ENCODE measurements at regions not wholly inside any gene's neighbourhood (a gene's known extent, or its start where the extent isn't known, plus 50 kb on each side); places are given as distances from the start of the nearest gene placed in this dataset.

DNA sequence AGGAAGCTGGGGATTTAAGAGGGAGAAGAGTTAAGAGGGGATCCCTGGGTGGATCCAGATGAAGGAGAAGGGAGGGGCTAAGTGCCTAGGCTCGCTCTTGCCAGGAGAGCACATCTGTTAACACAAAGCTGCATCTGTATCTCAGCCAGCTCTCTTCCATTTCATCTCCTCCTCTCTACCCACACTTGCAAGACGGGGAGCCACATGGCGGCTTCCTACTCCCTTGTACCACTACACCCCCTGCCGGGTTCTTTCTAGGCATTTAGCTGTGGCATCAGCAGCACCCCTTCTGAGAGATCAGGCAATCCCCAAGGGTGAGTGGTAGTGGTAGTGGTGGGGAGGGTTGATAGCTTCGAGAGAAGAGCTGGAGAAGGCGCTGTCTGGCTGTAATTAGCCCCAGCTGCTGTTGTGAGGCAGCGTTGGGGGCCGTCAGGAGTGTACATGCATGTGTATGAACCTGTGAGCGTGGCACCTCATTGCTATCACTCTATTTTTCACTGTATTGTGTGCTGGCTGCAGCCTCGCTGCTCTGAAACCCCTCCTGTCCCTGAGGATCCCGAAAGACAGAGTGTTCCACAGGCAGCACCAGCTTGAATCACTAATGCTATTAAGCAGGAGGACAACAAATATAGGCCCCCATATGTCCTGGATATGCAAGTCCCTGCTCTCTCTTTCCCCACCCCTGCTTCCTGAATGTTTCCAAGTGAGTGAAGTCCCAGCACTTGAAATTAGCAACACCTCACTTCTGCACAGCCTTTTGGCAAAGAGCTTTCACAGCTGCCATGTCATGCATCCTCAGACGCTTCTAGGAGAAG lies 73.7 kb downstream of the RTL9 start:
- no peak for DNase-seq (ENCODE audit: low spot score)

DNA sequence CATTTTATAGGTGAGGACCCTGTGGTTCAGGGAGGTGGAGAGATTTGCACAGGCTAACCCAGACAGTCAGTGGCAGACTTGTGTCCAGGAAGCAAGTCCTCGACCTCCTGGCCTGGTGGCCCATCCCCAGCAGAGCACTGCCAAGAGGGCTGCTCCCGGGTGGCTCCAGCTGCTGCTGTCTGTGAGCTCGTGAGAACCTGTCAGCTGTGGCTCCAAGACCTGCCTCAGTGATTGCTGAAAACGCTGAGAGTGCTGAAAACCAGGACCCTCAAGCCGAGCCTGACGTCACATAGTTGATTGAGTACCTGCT lies 74.2 kb downstream of the RTL9 start:
- no peak for DNase-seq (ENCODE audit: low spot score)

- no peak for DNase-seq (ENCODE audit: low spot score)
These were observed 76.5 kb downstream of the RTL9 start for GRCh38 chrX:110435196-110435595.

GRCh38 chrX:110436523-110436922 lies 77.9 kb downstream of the RTL9 start:
- no peak for DNase-seq (ENCODE audit: low spot score)

GRCh38 chrX:110437686-110438085 lies 79.0 kb downstream of the RTL9 start:
- DNase-seq (ENCODE audit: low spot score): no peak

GRCh38 chrX:110440016-110440805 lies 81.6 kb downstream of the RTL9 start:
- DNase-seq (ENCODE audit: low spot score): no peak

GRCh38 chrX:110442635-110443034 lies 84.0 kb downstream of the RTL9 start:
- peak; percentile 68 for DNase-seq (ENCODE audit: low spot score)

- DNase-seq (ENCODE audit: low spot score): no peak
These were observed 86.3 kb downstream of the RTL9 start for GRCh38 chrX:110444996-110445395.

DNA sequence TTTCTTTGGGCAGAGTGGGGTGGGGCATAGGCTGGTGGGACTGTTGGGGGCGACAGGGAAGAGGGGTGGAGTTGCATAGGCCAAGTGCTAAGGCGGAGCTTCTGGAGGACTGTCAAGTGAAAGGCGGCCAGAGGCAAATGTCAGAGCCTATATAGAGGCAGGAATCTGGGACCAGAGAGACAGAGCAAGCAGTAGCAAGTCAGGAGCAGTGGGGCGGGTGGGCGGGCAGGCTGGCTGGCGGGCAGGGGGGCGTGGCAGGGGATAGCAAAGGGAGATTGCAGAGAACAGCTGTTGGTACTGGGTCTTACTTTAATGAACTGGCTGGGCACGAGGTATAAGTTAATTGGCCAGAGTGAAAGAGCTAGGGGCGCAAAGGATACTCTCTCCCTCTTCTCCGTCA lies 89.8 kb downstream of the RTL9 start:
- no peak for DNase-seq (ENCODE audit: low spot score)

DNA sequence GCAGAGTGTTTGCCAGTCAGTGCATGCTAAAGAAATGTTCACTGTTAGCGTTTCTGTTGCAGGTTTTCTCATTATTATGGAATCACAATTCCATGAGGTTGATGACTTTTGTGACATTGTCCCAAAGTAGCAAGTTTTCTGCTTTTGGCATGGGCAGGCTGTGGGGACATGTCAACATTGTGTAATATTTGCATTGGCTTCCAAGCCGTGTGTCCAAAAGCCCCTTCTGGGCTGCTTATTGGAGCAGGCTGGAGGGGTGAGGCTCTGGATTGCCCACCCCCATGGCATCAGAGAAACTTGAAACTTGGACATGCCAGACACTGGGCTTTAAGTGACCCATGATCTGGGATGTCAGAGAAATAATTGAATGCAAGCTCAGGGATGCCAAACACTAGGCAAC lies 90.7 kb downstream of the RTL9 start:
- DNase-seq (ENCODE audit: low spot score): no peak

DNA sequence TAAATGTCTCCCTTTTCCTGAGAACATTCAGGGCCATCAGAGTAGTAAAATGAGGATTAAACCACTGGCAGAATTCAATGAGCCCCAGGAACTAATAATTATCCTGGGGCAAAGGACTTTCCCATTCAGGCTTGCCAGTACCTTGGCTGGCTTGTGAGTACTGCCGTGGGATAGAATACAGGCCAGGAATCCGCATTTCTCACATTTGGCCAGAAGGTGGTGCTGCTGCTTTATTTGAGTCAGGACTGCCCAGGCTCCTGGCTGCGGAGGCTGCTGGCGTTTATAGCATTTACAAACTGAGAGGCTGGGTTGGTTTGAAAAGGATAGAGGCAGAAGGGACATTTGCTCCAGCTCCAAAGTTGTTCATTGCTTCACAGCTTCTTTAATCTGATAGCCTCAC lies 91.4 kb downstream of the RTL9 start:
- DNase-seq (ENCODE audit: low spot score): peak; percentile 63

GRCh38 chrX:110454336-110454735 lies 95.7 kb downstream of the RTL9 start:
- DNase-seq (ENCODE audit: low spot score): no peak

GRCh38 chrX:110462957-110463356 lies 104.3 kb downstream of the RTL9 start:
- peak; percentile 16 for DNase-seq (ENCODE audit: low spot score)

- DNase-seq (ENCODE audit: low spot score): no peak
These were observed 108.1 kb downstream of the RTL9 start for GRCh38 chrX:110466790-110467189.

DNA sequence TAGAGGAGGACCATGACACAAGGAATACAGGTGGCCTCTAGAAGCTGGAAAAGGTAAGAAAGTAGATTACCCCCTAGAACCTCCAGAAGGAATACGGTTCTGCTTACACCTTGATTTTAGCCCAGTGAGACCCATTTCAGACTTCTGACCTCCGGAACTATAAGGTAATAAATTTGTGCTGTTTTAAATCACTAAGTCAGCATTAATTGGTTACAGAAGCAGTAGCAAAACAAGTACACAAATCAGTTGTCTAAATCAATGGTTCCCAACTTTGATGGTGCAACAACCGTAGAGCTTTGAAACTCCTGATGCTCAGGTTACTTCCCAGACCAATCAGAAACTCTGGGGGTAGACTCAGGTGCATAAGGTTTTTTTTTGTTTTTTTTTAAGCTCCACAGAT lies 113.6 kb downstream of the RTL9 start:
- DNase-seq (ENCODE audit: low spot score): no peak

GRCh38 chrX:110477593-110478228 lies 119.1 kb downstream of the RTL9 start:
- DNase-seq (ENCODE audit: low spot score): no peak

- no peak for DNase-seq (ENCODE audit: low spot score)
These were observed 133.4 kb downstream of the RTL9 start for GRCh38 chrX:110491846-110492620.

DNA sequence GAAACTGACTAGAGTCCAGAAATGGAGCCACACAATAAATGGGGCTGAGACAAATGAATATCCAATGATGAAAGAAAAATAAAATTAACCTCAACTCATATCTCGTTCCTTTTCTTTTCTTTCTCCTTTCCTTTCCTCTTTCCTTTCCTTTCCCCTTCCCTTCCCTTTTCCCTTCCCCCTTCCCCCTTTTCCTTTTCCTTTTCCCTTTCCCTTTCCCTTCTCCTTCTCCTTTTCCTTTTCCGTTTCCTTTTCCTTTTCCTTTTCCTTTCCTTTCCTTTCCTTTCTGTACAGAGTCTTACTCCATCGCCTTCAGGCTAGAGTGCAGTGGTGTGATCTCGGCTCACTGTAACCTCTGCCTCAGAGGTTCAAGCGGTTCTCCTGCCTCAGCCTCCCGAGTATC lies 146.3 kb downstream of the RTL9 start:
- no peak for DNase-seq (ENCODE audit: low spot score)

DNA sequence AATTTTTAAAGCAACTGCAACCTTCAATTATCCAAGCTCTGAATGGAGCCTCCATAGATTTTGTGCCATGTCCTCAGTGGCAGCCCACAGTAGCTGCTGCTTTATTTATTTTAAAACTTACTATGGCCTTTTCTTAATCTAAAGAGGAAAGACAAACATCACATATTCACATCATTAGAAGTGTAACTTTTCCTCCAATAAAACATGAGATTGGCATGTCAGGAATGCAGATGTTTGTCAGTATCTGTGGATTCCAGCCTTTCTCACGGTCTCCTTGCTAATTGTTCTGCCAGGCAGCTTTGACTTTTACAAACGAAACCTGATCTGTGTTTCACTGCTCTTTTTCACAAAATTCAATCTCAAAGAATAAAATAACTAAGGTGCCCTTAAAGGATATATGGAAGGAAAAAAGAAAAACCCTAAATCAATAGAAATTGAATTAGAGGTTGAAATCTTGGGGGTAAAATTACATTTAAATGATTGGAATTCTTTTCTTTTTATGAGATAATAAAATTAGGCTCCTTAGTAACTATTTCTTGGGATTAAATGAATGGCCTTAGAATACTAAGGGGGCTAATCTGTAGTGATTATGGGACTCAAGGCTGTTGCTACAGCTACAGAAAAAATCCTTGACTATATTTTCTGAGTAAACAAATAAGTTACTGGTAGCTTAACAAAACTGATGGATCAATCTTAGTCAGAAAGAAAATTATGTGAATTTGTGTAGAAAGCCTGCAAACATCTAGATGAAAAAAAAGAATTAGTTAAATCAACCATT lies 151.3 kb downstream of the RTL9 start:
- DNase-seq (ENCODE audit: low spot score): peak; percentile 11

DNA sequence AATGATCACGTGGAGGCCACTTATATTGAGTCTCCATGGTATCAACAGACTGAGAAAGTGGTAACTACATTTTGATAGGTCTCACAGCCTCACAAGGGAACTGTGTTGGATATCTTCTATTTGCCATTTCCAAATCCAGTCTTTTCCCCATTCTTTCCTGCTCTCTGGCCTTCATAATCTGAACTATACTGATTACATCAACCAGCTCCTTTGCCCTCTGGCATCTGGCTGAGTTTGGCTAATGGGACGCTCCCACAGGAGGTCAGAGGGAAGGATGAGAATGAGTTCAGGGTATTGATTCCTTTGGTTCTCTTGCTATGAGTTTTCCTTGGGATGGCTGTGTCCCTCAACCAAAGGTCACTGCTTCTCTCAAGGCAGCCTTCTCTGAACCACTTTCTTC lies 152.6 kb downstream of the RTL9 start:
- DNase-seq (ENCODE audit: low spot score): no peak

GRCh38 chrX:110512341-110512740 lies 153.7 kb downstream of the RTL9 start:
- DNase-seq (ENCODE audit: low spot score): no peak

GRCh38 chrX:110514509-110514908 lies 155.9 kb downstream of the RTL9 start:
- DNase-seq (ENCODE audit: low spot score): no peak

Measured in iPS-NIHi11 (cell line).